IPS DF 4.7 (cell line): ENCODE measurements at regions not wholly inside any gene's neighbourhood (a gene's known extent, or its start where the extent isn't known, plus 50 kb on each side); places are given as distances from the start of the nearest gene placed in this dataset.

ENCODE experiments used
- DNase-seq: peaks from one replicate; pipeline ENCODE4 v3.0.0-alpha.2; 2013; ENCODE audit warnings: low spot score; ENCODE audit errors: extremely low read depth

DNA sequence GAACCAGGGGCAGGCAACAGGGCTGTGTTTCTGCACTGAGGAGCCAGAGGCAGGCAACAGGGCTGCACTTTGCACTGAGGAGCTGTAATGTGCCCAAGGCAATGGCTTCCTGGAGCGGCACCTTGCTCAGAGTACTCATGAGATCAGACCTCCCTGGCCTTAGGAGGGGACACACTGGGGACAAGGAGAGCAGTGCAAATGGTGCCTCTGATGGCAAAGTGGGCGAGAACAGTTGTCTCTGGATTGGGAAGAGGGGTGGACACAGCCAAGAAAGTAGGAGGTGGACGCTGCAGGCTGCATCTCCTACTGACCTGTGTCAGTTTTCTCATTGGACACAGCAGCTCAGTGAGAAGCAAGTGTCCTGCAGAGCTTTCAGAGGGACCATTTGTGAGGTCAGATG lies 1443.3 kb downstream of the TBC1D22A start:
- DNase-seq: no peak

DNA sequence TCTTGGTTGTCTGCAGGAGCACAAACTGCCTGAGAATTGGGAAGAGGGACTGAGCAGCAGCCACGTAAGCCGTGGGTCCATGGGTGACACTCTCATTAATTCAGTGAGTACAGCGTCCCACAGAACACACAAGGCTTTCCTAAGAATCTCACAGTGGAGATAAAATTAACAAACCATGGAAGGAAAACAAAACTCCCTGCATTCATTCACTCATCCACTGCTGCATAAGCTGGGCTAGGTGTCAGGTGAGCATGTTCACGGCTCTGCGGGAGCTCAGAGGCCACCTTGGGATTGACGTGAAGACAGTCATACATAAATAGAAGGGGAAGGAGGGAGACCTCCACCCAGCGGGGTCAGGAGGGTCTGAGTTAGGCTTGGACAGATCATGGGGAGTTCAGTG lies 1442.7 kb downstream of the TBC1D22A start:
- DNase-seq: no peak

DNA sequence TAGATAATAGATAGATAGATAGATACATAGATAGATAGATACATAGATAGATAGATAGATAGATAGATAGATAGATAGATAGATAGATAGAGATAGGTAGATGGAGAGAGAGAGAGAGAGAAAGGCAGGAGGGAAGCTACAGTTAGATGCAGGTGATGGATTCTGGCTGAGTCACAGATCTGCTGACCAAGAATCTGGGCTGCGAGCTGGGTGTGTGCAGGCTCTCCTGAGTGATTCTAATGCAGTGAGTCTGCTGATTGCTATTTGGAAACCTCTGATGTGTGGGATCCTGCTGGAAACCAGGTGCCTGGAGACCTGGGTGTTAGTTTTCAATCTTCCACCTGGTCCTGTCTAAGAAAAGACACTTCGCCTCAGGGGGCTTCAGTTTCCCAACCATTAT lies 1441.8 kb downstream of the TBC1D22A start:
- no peak for DNase-seq

DNA sequence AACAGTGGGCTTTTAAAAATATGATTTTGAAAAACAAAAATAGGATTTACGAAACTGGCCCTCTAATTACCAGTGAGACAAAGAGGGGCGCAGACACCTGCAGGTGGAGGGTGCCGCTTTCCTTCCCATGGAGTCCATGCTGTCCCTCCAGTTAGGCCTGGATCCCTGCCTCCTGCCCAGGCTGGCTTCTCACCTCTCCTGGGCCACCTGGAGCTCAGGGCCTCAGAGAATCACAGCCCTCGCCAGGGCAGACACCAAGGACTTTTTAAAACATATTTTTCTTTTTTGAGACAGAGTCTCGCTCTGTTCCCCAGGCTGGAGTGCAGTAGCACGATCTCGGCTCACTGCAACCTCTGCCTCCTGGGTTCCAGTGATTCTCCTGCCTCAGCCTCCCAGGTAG lies 1437.2 kb downstream of the TBC1D22A start:
- no peak for DNase-seq

DNA sequence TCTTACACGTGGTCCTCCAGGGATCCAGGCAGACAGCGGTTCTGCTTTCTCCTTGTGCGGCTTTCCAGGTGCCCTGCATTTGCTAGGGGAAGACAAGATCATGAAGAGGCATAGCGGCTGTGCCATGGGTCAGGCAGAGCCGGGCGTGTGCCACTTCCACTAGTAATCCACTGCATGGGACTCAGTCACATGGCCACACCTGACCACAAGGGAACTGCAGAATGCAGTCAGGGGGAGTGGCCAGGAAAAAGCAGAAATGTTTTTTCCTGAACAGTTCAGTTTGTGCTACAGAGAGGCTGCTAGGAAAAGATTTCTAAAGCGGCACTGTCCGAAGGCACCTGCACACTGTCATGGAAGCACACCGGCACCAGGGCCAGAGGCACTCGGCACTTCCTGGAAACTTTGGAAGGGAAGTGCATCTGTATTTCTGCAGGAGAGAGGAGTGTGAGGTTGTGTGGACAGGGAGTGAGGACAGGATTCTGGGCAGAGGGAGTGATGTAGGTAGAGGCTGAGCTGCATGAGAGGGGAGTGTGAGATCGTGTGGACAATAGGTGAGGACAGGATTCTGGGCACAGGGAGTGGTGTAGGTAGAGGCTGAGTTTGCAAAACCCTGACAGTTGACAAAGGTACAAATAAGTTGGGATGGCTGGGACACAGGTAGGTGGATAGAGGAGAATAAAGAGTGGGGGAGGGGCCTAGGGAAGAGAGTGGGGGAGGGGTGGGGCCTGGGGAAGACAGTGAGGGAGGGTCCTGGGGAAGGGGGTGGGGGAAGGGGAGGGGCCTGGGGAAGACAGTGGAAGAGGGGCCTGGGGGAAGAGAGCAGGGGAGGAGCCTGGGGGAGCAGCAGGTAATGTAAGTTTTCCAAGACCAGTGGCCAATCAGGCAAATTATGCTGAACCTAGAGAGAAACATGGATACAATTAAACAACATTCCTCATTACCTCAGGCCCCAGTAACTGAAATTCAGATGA lies 1436.3 kb downstream of the TBC1D22A start:
- no peak for DNase-seq

DNA sequence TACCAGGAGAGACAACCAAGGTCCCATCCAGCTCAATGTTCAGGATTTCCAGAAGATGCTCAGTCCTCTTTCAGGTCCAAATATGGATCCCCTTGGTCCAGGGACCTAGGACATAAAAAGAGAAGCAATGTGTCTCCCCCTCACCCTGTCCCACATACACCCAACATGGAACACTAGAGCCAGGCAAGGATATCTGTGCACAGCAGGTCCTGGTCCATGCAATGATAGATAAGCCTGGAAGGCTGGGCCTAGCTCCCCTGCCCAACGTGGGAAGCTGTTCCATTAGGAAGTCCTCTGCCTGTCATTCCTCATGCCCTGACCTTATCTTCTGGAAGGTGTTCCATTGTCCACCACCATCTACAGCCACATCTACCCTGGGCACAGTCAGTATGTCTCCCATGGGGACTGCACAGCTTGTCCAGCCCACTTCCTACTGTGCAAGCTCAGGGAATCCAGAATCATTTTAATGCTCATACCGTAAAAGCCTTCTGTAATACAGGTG lies 1434.8 kb downstream of the TBC1D22A start:
- DNase-seq: no peak

DNA sequence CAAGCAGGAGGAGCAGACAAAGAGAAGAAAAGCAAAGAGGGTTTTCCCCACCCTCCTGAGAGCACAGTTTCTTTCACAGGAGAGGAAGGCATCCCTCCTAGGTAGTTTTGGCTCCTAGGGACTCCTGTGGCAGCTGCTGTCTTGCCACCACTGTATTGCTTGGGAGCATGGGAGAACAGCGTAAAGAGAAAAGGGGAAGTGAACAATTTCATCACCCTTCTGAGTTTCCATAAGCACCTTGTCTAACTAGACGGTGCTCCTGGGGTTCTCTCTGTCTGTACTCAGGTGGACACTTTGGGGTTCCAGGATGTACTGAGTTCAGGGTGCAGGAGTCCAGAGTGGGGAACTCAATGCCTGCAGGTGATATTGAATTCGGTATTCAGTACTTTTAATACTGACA lies 1430.5 kb downstream of the TBC1D22A start:
- no peak for DNase-seq

DNA sequence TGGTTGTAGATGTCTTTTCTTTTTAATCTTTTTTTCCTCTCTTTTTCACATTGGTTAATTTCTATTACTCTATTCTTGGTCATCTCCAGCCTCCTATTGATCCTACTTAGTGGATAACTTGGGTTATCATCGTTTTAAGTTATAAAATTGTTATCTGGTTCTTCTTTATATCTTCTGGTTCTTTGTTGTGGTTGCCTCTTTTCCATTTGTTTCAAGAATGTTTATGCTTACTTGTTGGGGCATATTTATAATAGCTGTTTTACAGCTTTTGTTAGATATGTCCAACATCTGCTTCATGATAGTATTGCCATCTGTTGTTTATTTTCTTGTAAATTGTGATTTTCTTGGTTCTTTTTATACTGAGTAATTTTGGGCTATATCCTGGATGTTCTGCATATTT lies 1429.6 kb downstream of the TBC1D22A start:
- DNase-seq: no peak

DNA sequence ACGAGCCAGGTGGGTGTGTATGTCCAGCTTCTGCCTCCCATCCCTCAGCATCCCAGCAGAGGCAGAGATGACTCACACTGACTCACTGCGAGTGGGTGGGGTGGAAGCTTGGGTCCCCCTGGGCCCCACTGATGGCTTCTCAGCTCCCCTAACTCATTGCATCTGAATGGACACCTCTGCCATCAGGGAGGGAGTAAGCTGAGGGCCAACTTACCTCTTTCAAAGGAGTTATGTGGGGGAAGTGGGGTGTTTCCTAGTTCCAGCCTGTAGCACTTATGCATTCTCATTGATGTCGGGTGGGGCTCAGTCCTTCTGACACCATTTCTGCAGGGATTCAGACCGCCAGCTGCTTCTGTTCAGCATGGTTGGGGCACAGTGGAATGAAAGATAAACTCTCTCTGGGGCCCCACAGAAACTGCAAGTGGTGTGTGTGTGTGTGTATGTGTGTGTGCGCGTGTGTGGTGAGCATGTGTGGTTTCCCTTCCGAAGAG lies 1425.8 kb downstream of the TBC1D22A start:
- DNase-seq: no peak

DNA sequence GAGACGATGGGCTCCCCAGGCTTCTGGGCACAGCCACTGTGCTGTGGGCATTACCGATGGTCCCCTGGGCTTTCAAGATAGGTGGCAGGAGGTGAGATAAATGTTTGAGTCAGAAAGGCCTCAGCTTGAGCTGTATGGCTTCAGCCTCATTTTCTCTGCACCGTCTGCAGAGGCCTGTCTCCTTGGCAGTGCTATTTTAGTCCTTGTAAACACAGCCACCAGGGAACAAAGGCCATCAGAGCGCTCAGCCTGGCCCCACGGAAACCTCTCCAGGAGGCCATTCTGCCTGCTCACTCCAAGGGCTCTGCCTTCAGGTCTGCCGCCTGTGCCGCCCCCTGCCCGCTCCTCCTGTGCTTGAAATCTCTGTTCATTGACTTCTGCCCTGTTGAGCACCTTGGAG lies 1424.9 kb downstream of the TBC1D22A start:
- DNase-seq: no peak

DNA sequence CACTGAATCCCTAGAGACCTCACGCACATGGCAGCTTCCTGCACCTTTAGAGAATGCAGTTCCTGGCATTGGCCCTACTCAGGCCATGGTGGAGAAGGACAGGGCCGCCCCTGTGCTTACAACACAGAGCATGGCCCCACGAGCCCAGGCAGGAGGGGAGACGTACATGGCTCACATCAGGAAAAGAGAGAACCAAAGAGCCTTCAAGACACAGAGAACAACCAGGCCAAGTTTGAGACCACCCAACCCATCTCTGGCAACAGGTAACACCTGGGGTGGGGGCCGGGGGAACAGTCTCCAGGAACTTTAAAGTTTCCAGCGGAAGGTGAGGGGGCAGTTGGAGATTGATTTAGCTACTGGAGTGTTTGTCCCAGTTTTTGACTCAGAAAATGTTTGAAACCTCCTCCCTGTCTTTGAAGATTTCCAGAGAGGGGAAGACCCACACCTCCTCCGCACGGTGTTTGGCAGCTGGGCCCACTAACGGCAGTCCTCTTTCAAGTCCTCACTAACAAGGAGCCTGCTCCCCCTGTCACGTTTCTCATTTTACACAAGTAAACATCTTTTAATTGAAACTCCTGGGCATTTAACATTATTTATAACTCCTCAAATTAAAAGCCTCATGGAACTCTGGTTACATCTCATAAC lies 1423.8 kb downstream of the TBC1D22A start:
- no peak for DNase-seq

DNA sequence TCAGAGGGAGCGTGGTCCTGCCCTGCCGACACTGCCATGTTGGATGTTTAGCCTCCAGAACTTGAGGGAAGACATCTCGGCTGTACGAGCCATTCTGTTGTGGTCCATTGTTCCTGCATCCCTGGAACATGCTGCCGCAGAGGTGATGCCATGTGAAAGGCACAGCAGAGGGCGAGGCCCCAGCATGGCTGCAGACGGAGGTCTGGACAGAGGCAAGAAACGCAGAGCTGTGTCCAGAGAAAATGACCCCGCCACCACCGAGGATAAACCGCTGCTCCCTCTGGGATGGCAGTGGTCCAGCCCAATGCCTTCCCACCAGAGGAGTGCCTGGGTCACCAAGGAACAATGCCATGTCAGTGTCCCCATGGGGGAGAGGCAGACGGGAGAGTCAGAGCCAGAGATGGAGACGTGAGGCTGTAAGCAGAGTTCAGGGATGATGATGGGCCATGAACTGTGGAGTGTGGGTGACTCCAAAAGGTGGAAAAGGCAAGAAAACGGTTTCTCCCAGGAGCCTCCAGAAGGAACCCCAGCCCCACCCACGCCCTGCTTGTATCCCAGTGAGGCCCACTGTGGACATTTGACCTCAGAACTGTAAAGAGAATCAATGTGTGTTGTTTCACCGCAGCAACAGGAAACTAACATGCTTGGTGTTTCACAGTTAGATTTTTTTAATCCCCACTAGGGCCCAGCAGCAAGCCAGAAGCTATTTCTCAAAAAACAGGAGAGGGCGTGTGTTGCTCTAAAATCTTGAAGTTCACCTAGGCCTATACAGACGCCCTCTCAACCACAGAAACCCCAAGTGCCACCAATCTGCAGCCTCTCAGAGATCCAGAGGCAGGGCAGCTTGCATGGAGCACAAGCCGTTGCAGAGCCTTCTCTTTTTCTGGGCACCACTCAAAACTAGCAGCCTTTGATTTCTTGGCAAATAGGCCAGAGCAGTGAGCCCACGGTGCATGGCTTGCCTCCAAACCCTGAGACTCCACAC lies 1422.9 kb downstream of the TBC1D22A start:
- DNase-seq: no peak

DNA sequence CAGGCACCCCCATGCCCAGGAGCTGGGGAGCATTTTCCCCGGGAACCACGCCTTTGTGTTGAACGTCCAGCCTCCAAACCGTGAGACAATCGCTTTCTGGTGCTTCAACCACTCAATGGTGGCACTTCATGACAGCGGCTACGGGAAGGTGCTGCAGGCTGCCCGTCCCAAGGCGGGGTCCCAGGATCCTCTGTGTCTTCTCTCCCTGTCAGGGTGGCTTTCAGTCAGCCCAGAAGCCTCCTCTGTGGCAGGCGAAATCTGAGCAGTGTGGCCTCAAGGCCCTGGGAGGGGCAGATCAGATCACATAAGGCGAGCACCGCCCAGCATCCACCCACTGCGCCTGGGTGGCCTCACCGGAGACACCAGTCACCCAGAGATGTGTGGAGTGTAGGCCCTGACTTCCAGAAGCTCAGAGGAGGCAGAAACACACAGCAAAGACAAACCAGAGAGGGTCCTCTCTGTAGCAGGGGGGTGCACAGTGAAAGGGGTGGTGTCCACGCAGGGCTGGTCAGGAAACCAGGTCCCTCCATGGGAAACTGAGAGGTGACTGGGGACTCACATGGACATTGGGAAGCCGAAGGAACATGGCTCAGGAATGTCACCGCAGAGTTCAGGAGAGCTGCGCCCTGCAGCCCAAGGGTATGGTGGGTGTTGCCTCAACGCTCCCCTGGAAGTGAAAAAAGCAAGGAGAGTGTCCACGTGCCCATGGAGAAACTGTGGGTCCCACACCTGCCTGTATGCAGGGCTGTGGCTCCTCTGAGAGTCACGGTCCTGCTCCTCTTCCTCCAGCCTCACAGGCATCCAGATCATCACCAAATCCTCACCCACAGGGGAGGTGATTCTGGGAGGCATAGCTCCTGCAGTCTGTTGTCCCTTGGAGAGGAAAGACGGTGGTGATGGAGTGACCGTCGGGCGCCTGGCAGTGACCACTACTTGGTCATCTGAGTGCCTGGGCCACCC lies 1420.7 kb downstream of the TBC1D22A start:
- no peak for DNase-seq

DNA sequence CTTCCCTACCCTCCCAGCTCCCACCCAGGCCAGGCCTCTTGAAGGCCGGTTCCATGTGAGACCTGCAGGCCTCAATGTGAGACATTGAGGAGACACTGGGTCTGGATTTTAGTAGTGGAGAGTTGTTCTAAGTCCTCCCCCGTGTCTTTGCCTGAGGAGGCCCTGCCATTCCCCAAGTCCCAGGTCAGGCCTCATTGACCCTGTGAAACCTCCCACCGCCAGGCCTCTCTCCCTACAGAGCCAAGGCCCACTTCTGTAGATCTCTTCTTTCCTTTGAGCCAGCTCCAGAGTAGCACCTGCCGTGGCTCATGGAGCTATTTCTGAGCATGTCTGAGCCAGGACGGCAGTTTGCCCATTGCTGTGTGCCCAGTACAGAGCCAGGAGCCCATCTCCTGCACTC lies 1419.6 kb downstream of the TBC1D22A start:
- no peak for DNase-seq

DNA sequence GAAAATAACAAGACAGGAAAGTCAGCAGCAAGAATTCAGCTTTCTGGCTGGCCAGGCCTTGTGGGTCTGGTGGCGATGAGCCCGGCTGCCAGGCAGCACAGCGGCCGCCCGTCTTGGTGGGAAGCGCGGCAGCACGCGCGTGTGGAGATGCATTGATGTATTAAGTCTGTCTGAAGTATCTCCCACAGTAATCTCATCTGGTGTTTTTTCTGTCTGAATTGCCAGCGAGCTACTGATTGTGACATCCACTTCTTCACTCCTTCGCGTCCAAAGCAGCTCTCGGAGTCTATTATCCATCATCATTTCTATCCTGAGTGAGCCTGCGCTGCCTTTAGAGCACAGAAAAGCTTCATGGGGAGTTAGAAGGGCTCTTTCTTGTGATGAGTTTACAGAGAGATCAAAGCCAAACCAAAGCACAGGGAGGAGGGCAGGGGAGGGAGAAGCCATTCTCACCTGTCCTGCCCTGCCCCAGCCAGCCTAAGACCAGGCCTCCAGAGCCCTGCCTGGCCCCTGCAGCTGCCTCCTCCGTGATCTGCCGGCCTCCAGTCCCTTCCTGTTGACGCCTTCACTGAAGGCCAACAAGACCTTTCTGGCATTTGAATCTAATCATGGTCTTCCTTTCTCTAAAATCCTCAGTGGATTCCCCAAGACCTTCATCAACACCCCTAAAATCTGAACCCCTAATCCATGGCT lies 1419.0 kb downstream of the TBC1D22A start:
- DNase-seq: no peak

DNA sequence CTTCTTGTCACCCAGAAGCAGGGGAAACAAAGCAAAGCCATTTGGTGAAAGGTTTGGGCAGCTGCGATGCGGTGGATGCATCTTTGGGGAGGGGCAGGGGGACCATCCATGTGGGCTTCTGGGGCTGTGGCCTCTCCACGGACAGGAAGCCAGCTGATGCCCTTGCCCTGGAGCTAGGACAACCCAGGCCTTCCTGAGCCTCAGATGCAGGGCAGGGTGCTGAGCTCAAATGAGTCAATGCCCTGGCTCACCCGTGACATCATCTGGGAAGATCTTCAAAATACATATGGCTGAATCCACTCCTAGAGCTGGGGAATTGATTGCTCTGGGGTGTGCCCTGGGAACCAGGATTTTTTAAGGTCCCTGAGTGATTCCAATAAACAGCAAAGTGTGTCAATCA lies 1418.2 kb downstream of the TBC1D22A start:
- no peak for DNase-seq

DNA sequence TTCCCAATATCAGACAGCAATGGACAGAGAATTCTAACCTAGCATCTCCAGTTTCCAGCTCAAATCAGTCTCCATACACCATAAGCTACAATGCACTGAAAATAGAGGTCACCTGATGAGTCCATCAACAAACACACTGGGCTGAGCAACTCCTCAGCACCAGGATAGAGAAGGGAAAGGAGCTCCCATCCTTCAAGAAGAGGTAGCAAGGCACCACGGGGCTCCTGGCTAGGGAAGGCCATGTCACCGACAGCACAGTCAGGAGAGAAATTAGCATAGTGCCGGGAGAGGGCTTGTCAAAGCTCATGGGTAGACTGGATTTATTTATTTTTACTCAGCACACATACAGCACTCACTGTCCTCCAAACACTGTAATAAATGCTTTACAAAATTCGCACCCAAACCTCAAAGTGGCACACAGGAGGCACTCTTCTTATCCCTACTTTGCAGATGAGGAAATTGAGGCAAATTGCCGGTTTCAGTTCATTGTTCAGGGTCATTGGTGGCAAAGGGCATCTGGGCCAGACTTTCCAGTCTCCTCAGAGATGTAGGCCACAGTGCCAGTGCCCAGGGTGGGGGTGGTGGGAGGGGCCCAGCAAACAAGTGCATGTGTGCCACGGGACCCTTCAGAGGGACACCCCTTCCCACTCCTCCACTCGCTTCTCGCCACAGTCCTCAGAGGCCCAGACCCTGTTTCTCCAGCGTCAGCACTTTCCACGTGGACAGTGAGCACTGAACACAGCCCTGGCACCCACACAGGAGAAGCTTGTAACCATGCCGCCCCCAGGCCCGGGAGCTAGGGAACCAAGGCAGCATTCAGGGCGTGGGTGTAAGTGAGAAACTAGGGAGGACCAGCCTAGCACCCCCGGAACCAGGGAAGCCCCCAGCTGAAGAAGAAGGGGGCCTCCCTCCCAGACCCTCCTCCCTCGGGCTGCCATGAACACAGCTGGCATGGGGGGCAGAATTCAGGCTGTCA lies 1417.4 kb downstream of the TBC1D22A start:
- no peak for DNase-seq

DNA sequence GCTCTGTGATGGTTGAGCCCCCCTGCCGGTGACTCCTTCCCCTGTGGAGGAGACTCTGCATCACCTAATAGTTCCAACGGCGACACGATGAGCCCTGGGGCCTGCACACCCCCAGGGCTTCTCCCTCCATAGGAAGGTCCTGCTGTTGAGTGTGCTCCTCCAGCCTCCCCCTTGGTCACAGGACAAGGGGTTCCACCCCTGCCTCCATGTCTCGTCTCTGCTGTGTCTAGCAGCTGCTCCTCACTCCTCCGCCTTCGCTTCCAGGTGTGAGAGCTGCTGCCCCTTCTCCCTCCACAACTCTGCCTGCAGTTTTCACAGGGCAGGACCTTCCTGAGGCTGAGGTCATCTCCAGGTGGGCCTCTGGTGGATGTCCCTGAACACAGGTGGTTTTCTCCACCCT lies 1416.1 kb downstream of the TBC1D22A start:
- DNase-seq: no peak
